ENCODE measurements at regions not wholly inside any gene's neighbourhood (a gene's known extent, or its start where the extent isn't known, plus 50 kb on each side); places are given as distances from the start of the nearest gene placed in this dataset.
A peak's percentile ranks its signal among the peaks of the same experiment; 100 is the strongest.

GRCh38 chr15:45795440-45796069 lies 160.7 kb downstream of the SQOR start:
- no peak overlapping the region for H2BK12ac ChIP-seq (ENCODE audit: insufficient read length, low read depth, low read length)
- H2BK20ac ChIP-seq (ENCODE audit: low read depth, low read length, poor library complexity, severe bottlenecking), result no peak overlapping the region
- Mint-ChIP-seq H3K36me3 (ENCODE audit: insufficient read depth in 1 of 3, low read depth in 3 of 3) (no peaks in the 10 kb centered on the region), H3K4me3 (no peak overlapping the region), H3K4me1 (no peaks in the 10 kb centered on the region), H3K9me3 (no peaks in the 10 kb centered on the region), H3K27me3 (ENCODE audit: low read depth) (peaks cover 6% of the 10 kb centered on the region), H3K27ac (no peak overlapping the region; a peak in 1 of 7 replicates)
- no peaks in the 10 kb centered on the region for H3K79me1 ChIP-seq (ENCODE audit: insufficient read depth, low read depth, low read length, poor library complexity, severe bottlenecking)
- H3K14ac ChIP-seq (ENCODE audit: insufficient read depth, low read length), result no peak overlapping the region
- no peak overlapping the region for H4K5ac ChIP-seq (ENCODE audit: insufficient read length, low read depth, low read length)
- H4K91ac ChIP-seq (ENCODE audit: insufficient read length, low read depth, low read length), result no peak overlapping the region
- H3T11ph ChIP-seq (ENCODE audit: low read length), result no peak overlapping the region
- peak; percentile 88 for TF ChIP-seq CTCF (conservative IDR thresholded peaks at IDR 0.05)
- no peak overlapping the region for H4K8ac ChIP-seq (replicated peaks; ENCODE audit: insufficient read length, low read depth, low read length)
- no peak overlapping the region for H2AFZ ChIP-seq (ENCODE audit: low read length)
- no peak overlapping the region for H3K27ac ChIP-seq (ENCODE audit: insufficient read length, low read depth, low read length)
- H3K27me3 ChIP-seq (ENCODE audit: insufficient read depth, low read length), result no peaks in the 10 kb centered on the region
- H3K23me2 ChIP-seq (ENCODE audit: insufficient read length, low read depth, low read length, poor library complexity, severe bottlenecking), result no peaks in the 10 kb centered on the region
- no peaks in the 10 kb centered on the region for H3K9me3 ChIP-seq (ENCODE audit: control insufficient read depth, low read depth, low read length)
- no peaks in the 10 kb centered on the region for H3K4me1 ChIP-seq (ENCODE audit: insufficient read depth, low read length)
- no peaks in the 10 kb centered on the region for H4K20me1 ChIP-seq (ENCODE audit: control insufficient read depth, insufficient read depth, insufficient read length)
- no peak overlapping the region for H3K9ac ChIP-seq (ENCODE audit: extremely low read depth, insufficient read length, low read length)
- no peak overlapping the region for H3K4me2 ChIP-seq (ENCODE audit: insufficient read depth, insufficient read length, low read length)
- no CpG with 5 or more reads among the region's 3 CpGs for WGBS (ENCODE audit: extremely low coverage, insufficient read length, low lambda C conversion rate)
- H3K18ac ChIP-seq (ENCODE audit: insufficient read length, low read depth, low read length), result no peak overlapping the region
- H3K79me2 ChIP-seq (ENCODE audit: insufficient read depth, low read length), result no peaks in the 10 kb centered on the region
- no peak overlapping the region for H2BK15ac ChIP-seq (ENCODE audit: low read depth, low read length)
- no peak overlapping the region for H2BK5ac ChIP-seq (ENCODE audit: insufficient read length, low read length)
- no peak overlapping the region for H3K4ac ChIP-seq (ENCODE audit: low read depth, low read length)
- no peak overlapping the region for H3K56ac ChIP-seq (ENCODE audit: insufficient read length, low read depth, low read length)
- no peak overlapping the region for H2AK5ac ChIP-seq (ENCODE audit: insufficient read length, low read length)
- no peak overlapping the region for H2BK120ac ChIP-seq (ENCODE audit: low read depth, low read length, poor library complexity, severe bottlenecking)
- no peak overlapping the region for H3K23ac ChIP-seq (ENCODE audit: insufficient read length, low read depth, low read length)
- peak; percentile 63 for DNase-seq

All from H9 (cell line).